Glomerular endothelial cell (primary cell): ENCODE measurements at regions not wholly inside any gene's neighbourhood (a gene's known extent, or its start where the extent isn't known, plus 50 kb on each side); places are given as distances from the start of the nearest gene placed in this dataset.

ENCODE experiments used
- DNase-seq: peaks from one replicate; pipeline ENCODE4 v3.0.0-alpha.2; 2011; ENCODE audit warnings: low read depth, low spot score; ENCODE audit errors: extremely low read depth

- DNase-seq = no peak
Observed at GRCh38 chr12:115075552-115076170, 391.7 kb upstream of the TBX3 start.

DNA sequence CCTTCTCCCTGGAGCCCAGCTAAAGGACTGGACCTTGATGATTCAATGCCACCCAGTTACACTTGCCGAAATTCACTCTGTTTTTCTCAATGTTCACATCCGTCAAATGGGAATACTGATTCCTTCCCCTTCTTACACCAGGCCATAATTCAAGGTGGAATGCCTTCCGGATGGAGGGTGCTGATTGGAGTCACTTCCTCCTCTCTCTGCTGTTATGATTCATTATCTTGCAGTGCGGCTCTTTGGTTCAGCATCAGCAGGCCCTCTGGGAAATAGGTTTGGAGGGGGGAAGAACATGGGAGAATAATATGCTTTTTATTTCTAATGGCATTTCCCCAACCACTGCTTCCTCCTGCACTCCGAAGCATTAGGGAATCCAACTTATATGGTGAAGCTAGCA is 390.6 kb upstream of the TBX3 start:
- no peak for DNase-seq

GRCh38 chr12:115072712-115073111 is 388.7 kb upstream of the TBX3 start:
- DNase-seq = no peak

GRCh38 chr12:115070313-115070712 is 386.3 kb upstream of the TBX3 start:
- DNase-seq = no peak

- no peak for DNase-seq
Observed at GRCh38 chr12:115064296-115064695, 380.3 kb upstream of the TBX3 start.

DNA sequence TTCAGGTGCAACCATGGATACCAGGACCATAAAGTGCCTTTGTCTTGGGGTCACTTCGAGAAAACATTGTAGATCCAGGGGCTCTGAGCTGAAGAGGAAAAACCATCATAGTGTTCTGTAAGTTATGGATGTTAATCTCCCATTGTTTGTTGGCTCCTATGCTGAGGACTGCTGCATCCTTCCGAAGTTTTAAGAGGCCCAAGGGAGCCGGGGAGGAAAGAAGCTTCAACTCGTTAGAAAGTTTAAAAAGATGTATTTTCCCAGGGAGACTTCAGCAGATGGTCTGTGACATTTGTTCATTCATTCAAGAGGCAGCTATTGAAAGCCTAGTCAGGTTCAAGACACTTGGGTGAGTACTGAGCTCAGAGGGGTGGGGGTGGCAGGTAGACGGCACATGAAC is 378.8 kb upstream of the TBX3 start:
- no peak for DNase-seq

DNA sequence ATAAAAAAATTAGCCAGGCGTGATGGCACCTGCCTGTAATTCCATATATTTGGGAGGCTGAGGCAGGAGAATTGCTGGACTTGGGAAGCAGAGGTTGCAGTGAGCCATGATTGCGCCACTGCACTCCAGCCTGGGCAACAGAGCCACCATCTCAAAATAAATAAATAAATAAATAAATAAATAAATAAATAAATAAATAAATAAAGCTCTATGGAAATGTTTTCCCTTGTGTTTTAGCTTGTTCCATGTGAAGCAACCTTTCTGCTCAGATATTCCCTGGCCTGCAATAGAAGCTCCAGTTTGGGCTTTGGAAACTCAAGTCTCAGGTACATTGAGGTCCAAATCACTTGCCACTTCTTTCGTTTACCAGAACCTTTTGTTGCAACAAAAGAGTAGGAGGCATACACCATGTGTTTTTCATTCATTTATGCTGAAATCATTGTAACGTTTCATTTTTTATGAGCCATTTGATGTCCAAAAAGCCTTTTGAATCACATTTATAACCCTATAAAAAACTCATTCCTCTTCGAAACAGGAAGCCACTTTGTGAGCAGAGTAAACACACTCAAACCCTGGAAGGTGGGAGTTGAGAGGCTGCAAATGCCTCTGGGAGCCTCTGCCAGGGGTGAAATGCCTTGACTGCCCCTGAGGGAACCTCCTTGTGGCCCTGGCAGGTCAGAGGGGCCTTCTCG is 376.6 kb upstream of the TBX3 start:
- DNase-seq = no peak

- DNase-seq = no peak
Observed at GRCh38 chr12:115057445-115057844, 373.5 kb upstream of the TBX3 start.

DNA sequence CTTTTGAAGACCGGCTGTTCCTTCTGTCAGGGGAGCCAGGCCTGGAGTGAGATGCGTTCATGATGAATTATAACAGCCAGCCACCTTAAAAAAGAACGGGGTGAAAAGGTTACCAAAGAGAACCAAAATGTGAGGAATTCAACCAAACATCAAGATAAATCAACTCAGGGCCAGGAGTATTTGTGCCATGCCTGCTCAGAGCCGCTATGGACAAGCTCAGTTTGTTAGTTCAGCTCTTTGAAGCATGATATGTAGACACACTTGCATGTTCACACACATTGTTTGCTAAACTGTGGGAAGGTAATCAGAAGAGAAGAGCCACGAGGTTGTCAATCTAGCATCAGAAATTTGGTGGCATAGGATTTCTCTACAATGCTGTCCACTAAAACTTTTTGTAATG is 367.4 kb upstream of the TBX3 start:
- DNase-seq = no peak

GRCh38 chr12:115049614-115050013 is 365.6 kb upstream of the TBX3 start:
- DNase-seq = no peak

DNA sequence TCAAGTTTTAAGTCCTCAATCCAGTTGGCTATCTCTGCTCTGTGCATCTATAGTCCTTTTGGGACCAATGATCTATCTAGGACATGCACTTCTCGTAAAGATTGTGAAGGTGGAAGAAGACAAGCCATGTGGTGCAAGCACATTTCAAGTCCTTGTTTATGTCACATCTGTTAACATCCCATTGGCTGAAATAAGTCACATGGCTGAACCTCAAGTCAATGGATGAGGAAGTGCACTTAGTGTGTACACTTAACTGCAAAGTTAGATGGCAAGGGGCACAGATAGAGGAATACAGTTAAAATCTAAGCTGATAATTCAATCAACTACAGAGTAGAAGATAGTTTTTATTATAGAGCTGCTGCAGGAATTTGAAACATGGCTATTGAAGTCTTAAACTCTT is 362.8 kb upstream of the TBX3 start:
- no peak for DNase-seq

DNA sequence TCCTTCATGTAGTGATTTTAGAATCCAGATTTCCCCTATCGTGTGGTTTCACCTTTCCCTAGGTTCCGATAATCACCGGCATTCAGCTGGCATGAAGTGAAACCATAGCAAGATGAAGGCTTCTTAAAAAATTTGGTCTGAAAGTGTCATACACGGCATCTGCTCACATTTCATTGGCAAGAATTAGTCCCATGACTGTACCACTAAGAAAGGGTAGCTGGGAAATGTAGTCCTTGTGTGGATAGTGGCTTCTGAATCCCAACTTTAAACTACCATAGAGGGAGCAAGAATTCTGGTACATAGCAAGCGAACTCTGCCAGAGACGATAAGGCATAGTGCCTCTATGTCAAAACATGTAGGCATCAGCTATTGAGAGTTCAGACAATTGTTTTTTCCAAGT is 360.1 kb upstream of the TBX3 start:
- no peak for DNase-seq

GRCh38 chr12:115043079-115043478 is 359.1 kb upstream of the TBX3 start:
- no peak for DNase-seq

GRCh38 chr12:115042341-115042740 is 358.4 kb upstream of the TBX3 start:
- no peak for DNase-seq

DNA sequence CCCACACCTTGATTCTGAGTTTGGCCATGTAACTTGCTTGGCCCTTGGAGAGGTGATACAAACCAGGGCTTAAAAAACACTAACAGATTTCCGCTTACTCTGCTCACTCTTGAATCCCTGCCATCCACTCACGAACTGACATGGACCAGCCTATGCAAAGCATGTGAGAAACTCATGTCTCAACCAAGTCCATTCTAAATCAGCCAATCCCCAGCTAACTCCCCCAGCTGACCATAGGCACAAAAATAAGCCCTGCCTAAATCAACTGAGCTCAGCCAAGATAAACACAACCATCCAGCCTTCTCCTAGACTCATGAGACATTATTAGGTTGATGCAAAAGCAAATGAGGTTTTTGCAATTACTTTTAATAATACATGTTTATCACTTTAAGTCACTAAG is 353.9 kb upstream of the TBX3 start:
- DNase-seq = no peak

GRCh38 chr12:115035535-115036107 is 351.6 kb upstream of the TBX3 start:
- no peak for DNase-seq

DNA sequence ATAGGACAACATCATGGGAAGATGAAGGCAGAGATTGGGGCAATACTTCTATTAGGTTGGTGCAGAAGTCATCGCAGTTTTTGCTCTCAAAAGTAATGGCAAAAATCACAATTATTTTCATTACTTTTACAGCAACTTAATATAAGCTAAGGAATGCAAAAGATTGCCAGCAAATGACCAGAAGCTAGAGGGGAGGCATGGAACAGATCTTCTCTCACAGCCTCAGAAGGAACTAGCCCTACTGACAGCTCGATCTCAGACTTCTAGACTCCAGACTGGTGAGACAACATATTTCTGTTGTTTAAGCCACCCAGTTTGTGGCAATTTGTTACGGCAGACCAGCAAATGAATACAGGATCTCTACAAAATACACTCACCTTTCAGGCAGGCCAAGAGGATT is 348.5 kb upstream of the TBX3 start:
- DNase-seq = no peak

GRCh38 chr12:115030017-115030416 is 346.0 kb upstream of the TBX3 start:
- no peak for DNase-seq

DNA sequence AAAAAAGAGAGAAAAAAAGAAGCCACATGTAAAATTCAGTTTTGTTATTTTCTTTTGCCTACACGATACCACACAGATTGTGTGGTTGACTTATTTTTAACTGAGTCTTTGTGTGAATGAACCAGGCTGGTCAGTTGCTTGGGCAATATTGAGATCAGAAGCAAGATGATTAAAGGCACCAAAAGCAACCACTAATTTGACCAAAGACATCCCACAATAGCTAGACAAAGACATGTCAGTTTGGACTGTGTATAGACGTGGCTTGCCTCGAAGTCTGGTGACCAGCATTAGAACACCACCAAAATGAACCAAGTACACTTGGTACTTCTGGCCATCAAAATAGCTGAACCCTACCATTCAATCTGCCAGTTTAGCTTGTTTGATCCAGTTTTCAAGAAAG is 340.6 kb upstream of the TBX3 start:
- no peak for DNase-seq

- no peak for DNase-seq
Observed at GRCh38 chr12:115023279-115024265, 339.6 kb upstream of the TBX3 start.

DNA sequence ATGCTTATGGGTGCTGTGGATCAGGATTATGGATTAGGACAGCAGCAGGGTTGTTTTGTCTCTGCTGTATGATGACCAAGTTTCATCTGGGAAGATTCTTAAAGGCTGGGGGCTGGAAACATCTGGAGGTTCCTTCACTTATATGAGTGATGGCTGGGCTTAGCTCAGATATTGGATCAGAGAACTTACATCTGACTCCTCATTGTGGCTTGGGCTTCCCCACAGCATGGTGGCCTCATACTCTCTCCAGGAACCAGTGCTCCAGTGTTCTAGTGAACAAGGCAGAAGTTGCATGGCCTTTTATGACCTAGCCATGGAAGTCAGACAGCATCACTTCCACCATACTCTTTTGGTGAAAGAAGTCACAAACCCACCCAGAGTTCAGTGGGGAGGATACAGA is 336.1 kb upstream of the TBX3 start:
- DNase-seq = no peak
